NOMO-1 treated with dmso at 0.1 percent for 144 hours (cell line): ENCODE measurements at regions not wholly inside any gene's neighbourhood (a gene's known extent, or its start where the extent isn't known, plus 50 kb on each side); places are given as distances from the start of the nearest gene placed in this dataset.

ENCODE experiments used
- DNase-seq: peaks from one replicate; lab custom pipeline; 2025; ENCODE audit not compliant: unreplicated experiment; lab: John Stamatoyannopoulos, UW

DNA sequence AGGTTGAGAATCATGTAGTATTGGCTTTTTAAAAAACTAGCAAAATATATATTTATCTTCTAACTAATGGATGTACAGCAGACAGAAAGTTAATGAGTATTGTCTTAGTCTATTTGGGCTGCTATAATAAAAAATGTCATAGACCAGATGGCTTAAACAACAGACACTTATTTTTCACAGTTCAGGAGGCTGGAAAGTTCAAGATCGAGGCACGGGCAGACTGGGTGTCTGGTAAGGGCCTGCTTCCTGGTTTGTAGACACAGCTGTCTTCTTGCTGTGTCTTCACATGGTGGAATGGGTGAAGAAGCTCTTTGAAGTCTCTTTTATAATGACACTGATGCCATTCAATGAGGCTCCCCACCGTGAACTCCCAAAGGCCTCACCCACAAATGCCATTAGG is 70.1 kb upstream of the KRR1 start:
- DNase-seq: no peak

DNA sequence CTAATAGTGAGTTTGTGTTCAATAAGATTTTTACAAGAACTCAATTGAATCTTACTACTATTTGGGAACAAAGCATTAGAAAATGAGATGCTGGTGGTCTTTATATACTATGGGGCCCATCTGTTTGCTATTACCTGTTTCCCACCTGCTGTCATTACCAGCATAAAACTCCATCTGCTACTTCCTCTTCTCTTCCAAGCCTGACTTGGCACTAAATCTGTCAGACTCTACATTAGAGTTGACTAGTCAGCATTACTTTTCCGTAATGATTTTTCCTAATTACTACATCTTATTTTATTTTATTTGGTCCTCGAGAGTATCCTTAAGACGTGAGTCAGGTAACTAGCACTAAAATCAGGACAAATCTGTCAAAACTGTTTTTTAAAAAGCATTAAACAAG is 68.1 kb upstream of the KRR1 start:
- DNase-seq: no peak

DNA sequence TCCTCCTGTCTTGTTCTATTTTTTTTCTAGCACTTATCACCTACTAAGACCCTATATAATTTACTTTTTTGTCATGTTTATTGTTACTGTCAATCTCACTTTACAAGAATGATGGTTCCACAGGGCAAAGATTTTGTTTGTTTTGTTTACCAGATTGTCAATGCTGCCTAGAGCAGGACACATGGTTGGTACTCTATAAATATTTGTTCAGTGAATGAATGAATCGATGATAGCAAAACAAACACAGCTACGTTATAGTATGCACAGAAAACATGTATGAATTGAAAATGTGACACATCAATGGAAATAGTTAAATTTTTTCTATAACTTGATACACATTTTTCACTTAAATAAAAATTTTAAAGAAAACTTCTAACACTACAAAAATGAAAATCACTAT is 67.1 kb upstream of the KRR1 start:
- no peak for DNase-seq

DNA sequence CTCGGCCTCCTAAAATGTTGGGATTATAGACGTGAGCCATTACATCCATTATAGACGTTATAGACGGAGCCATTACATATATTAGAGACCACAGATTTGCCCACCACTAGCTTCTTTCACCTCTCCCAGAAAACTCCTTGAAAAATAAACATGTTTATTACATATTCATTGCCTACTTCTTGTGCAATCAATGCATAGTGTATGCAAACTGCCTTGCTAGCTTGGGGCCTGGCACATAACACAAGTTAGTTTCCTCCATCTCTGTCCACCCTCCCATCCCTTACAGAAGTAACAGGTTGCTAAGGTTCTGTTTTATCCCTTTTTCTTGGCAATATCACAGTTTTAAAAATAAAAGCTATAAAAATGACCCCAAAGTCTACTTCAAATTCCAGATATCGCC is 66.4 kb upstream of the KRR1 start:
- no peak for DNase-seq

DNA sequence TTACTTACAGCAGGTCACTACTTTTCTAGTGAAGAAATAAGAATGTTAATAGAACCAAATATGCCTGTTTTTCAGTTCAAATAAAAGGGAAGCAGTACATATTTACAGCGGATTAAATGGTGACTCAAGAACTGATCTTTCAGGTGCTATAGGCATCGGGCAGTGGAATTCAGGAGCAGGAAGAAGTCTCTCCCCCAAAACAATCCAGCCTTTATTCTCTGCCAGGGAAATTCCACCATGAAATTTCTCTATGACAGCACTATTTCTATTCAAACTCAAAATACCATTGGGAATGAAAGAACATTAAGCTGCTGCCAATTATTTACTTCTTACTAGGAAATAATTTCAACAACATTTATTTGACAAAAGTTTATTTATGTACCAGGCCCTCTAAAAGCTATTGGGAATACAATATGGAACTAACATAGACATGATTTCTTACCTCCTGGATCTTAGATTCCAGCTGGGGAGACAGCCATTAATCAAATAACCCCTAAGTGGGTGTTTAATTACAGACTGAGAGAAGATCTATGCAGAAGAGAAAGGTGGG is 60.3 kb upstream of the KRR1 start:
- DNase-seq: no peak

DNA sequence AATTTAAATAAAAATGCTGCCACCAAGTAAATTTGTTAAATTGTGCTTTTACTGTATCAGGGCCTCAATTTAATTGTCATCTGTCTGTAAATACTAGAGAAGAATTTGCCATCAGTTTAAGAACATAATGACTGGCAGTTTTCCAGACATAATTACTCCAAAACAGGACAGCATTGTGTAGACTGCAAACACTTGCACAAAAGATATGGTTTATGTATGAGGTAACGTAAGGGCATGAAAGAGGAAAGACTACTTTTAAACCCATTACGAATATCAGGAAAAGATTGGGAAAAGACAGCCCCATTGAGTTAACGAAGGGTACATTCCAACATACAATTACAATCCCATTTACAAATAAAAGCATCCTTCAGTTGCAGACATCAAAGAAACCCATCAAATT is 59.8 kb upstream of the KRR1 start:
- DNase-seq: no peak

DNA sequence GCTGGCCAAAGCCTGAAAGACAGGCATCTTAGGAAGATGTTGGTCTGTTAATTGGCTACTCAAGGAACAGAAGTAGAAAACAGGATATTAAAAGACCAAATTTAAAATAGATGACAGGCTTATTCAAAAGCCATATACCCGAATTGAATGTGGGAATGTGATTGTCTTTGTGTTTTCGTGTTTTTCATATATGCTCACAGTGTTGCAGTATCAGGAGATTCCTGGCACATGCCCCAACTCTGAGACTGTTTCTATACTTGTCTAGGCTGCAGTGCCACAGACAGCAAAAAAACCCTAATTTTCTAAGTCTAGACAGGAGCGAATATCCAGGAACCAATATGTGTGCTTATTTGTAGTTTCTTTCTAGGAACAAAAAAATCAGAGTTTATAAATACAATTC is 57.4 kb upstream of the KRR1 start:
- DNase-seq: no peak

DNA sequence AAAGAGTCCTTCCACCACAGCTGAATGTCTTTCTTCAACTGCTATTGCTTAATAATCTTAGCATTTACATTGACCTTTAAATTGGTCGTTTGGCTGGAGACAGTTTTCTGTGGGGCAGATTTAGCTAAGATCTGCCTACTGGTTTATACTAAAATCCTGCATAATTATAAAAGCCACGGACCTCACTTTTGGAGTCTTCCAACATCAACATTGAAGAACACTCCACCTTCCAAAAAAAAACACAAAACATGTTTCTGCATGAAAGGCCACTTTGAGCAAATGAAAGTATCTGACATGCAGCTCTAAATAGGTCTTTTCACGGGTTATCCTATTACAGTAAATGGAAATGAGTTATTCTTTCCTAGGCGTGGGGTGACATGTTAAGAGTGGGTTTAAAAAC is 57.0 kb upstream of the KRR1 start:
- DNase-seq: no peak

DNA sequence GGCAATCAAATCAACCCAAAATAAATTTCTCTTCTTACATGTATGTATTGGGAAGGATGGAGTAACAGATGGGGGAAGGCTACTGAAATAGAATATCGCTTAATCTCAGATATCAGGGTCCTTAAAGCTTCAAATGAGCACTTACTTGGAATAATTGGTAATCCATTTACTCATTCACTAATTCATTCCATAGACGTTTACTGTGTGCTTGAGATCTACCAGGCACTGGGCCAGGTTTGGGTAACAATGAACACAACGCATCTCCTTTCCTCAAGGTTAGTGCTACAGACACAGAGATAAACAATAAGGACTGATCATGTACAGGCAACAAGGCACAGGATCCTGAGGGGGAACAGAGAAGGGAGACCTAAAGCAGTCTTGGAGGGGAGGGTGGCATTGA is 54.4 kb upstream of the KRR1 start:
- no peak for DNase-seq

DNA sequence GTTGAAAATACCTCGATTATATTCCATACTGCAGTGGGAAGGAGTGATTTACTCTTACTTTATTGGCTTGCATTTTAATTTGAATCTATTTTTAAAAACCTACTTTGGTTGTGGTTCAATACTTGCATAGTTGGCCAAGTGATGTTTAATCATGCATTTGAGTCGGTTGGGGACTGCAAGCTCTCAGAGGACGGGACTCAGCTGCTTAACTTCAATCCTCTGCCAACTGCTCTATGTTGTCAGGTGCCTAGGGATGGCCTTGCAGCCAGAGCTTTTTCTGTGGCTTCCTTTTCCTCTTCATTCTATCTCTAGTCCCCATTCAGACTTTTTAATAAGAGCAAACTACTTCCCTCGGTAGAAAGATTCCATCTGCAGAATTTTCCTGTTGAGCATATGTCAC is 53.4 kb upstream of the KRR1 start:
- no peak for DNase-seq

DNA sequence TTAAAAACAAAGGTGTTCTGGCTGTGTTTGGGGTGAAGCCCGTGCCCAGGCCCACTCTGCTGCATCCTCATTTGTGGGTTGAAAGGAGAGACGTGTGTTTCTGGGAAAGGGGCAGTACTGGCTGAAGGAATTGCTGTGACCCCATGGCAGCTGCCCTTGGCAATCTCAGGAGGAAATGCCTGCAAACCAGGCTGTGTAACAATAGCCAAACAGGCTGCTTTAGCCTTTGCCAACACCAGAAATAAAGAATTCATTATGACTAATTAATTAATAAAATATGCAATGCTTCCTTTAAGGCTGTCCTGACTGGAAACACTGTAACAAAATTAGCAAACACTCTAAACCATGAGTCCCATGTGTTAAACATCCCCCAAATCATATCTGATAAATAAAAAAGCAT is 53.0 kb upstream of the KRR1 start:
- no peak for DNase-seq

DNA sequence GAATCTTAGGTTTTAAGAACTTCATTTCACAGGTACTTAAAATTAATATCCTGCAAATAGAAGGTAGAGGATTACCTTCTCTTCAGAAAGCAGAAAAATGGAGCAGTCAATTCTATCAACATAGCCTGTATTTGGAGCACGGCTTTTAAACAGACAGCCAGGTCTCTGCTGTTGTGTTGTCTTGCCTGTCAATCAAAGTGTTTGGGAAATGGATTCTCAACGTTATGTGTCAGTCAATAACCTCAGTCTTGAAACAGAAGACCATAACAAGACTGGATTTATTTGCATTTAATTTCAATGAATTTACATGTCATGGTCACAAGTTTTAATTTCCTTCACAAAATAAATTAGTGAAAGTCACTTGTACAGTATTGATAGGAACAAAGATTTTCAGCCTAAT is 51.9 kb upstream of the KRR1 start:
- DNase-seq: no peak

DNA sequence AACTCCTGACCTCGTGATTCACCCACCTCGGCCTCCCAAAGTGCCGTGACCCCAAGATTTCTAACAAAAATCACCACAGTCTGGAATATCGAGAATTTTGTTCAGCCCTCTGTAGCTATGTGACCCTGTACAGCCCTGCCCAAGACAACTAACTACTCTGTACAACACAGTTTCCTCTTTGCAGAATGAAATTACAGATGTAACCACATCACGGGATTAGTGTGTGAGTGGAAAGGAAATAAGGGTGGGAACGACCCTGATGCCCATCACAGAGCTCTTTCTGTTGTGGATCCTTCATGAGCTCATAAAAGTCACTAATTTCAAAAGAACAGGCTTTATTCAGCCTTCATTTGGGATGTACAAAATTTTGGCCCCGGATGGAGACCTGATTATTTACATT is 50.5 kb upstream of the KRR1 start:
- DNase-seq: no peak
